Nephron progenitor cell (in vitro differentiated cells): ENCODE measurements at regions not wholly inside any gene's neighbourhood (a gene's known extent, or its start where the extent isn't known, plus 50 kb on each side); places are given as distances from the start of the nearest gene placed in this dataset.

ENCODE experiments used
- DNase-seq: peaks from one replicate; pipeline ENCODE4 v3.0.0; 2021
- H3K27ac Mint-ChIP-seq: 2 replicates; pipeline ENCODE4 v1.8.0; 2021; ENCODE audit warnings: mild to moderate bottlenecking, moderate library complexity, mixed read lengths
- H3K27me3 Mint-ChIP-seq: 2 replicates; pipeline ENCODE4 v1.8.0; 2021; ENCODE audit warnings: mild to moderate bottlenecking, low read depth, mixed read lengths; ENCODE audit not compliant: poor library complexity
- H3K36me3 Mint-ChIP-seq: 2 replicates; pipeline ENCODE4 v1.8.0; 2021; ENCODE audit warnings: low read depth, mixed read lengths
- H3K4me1 Mint-ChIP-seq: 2 replicates; pipeline ENCODE4 v1.8.0; 2021; ENCODE audit warnings: mixed read lengths
- H3K4me3 Mint-ChIP-seq: 2 replicates; pipeline ENCODE4 v1.8.0; 2021; ENCODE audit warnings: mild to moderate bottlenecking, moderate library complexity, mixed read lengths
- H3K9me3 Mint-ChIP-seq: 2 replicates; pipeline ENCODE4 v1.8.0; 2021; ENCODE audit warnings: mild to moderate bottlenecking, moderate library complexity, mixed read lengths
- CTCF ChIP-seq: fragments of 200-600 bp; sonication (generic); IDR thresholded peaks from 2 replicates; pipeline ENCODE4 v1.5.0; 2021; ENCODE audit warnings: antibody characterized with exemption

GRCh38 chr10:118151461-118151860 is 104.7 kb upstream of the RAB11FIP2 start:
- H3K4me3 Mint-ChIP-seq, result no peak overlapping the region
- no peak for TF ChIP-seq CTCF
- peaks cover 11% of the 10 kb centered on the region for H3K36me3 Mint-ChIP-seq
- peaks cover 25% of the 10 kb centered on the region for H3K9me3 Mint-ChIP-seq
- peaks cover 36% of the 10 kb centered on the region for H3K4me1 Mint-ChIP-seq
- peaks cover 6% of the 10 kb centered on the region for H3K27me3 Mint-ChIP-seq
- H3K27ac Mint-ChIP-seq, result no peak overlapping the region
- DNase-seq, result no peak

GRCh38 chr10:118148247-118148646 is 101.5 kb upstream of the RAB11FIP2 start:
- peak; percentile 12 for DNase-seq
- Mint-ChIP-seq H3K9me3 (no peaks in the 10 kb centered on the region), H3K4me1 (peaks cover 48% of the 10 kb centered on the region), H3K27ac (peak overlapping the region; percentile 50), H3K36me3 (no peaks in the 10 kb centered on the region), H3K27me3 (peaks cover 6% of the 10 kb centered on the region), H3K4me3 (peak overlapping the region; percentile 24)
- TF ChIP-seq CTCF, result no peak

GRCh38 chr10:118145256-118145655 is 98.5 kb upstream of the RAB11FIP2 start:
- no peak for DNase-seq
- Mint-ChIP-seq H3K4me3 (no peak overlapping the region), H3K36me3 (no peaks in the 10 kb centered on the region), H3K27me3 (peaks cover 4% of the 10 kb centered on the region), H3K4me1 (peaks cover 41% of the 10 kb centered on the region), H3K27ac (no peak overlapping the region), H3K9me3 (no peaks in the 10 kb centered on the region)
- TF ChIP-seq CTCF, result no peak

GRCh38 chr10:118141471-118141870 is 94.7 kb upstream of the RAB11FIP2 start:
- TF ChIP-seq CTCF, result no peak
- H3K9me3 Mint-ChIP-seq, result peaks cover 2% of the 10 kb centered on the region
- H3K4me1 Mint-ChIP-seq, result peaks cover 17% of the 10 kb centered on the region
- no peak overlapping the region for H3K4me3 Mint-ChIP-seq
- no peaks in the 10 kb centered on the region for H3K36me3 Mint-ChIP-seq
- no peak overlapping the region for H3K27ac Mint-ChIP-seq
- no peak for DNase-seq
- no peaks in the 10 kb centered on the region for H3K27me3 Mint-ChIP-seq

GRCh38 chr10:118139321-118139720 is 92.6 kb upstream of the RAB11FIP2 start:
- no peak for TF ChIP-seq CTCF
- Mint-ChIP-seq H3K36me3 (peaks cover 4% of the 10 kb centered on the region), H3K4me3 (no peak overlapping the region), H3K9me3 (peaks cover 7% of the 10 kb centered on the region), H3K27ac (no peak overlapping the region), H3K27me3 (no peaks in the 10 kb centered on the region), H3K4me1 (peaks cover 5% of the 10 kb centered on the region)
- DNase-seq, result no peak

GRCh38 chr10:118128675-118129074 is 81.9 kb upstream of the RAB11FIP2 start:
- Mint-ChIP-seq H3K27me3 (peaks cover 4% of the 10 kb centered on the region), H3K4me3 (no peak overlapping the region), H3K9me3 (peaks cover 15% of the 10 kb centered on the region), H3K4me1 (peaks cover 20% of the 10 kb centered on the region), H3K27ac (no peak overlapping the region), H3K36me3 (peaks cover 6% of the 10 kb centered on the region)
- TF ChIP-seq CTCF, result no peak
- no peak for DNase-seq
